Keratinocyte (primary cell): ENCODE measurements at regions not wholly inside any gene's neighbourhood (a gene's known extent, or its start where the extent isn't known, plus 50 kb on each side); places are given as distances from the start of the nearest gene placed in this dataset.
"Not testable (repeated sequence)": the region's sequence is repeated elsewhere in the genome, so short reads cannot be mapped to it uniquely, and the experiment has no call there.

Experiments used
- DNase-seq: peaks from one replicate; pipeline ENCODE4 v3.0.0-alpha.2; 2011; ENCODE audit warnings: low read depth, missing footprints, low spot score
- FAIRE-seq: peaks from 2 replicates; lab custom pipeline; 2011; peaks lifted over from hg19 to GRCh38; lab: Jason Lieb, UNC
- H2AFZ ChIP-seq: 2 replicates; pipeline ENCODE4 v1.6.0; 2012; ENCODE audit warnings: low read length, control low read depth, inconsistent platforms; ENCODE audit not compliant: control insufficient read depth
- H3K27ac ChIP-seq: 2 replicates; pipeline ENCODE4 v1.5.1; 2011; ENCODE audit warnings: low read length; ENCODE audit not compliant: control insufficient read depth, insufficient read depth
- H3K27me3 ChIP-seq: 3 replicates; pipeline ENCODE4 v1.6.0; 2011; ENCODE audit warnings: low read length; ENCODE audit not compliant: control insufficient read depth, insufficient read depth; ENCODE audit errors: extremely low read depth
- H3K36me3 ChIP-seq, 2 experiments: 2 replicates in 1 of 2; 3 replicates in 1 of 2; pipeline ENCODE4 v1.5.1; 2011; ENCODE audit warnings: low read length in 2 of 2, mild to moderate bottlenecking in 1 of 2; ENCODE audit not compliant: control insufficient read depth in 2 of 2, insufficient read depth in 2 of 2; ENCODE audit errors: extremely low read depth in 1 of 2
- H3K4me1 ChIP-seq: 3 replicates; pipeline ENCODE4 v1.5.1; 2011; ENCODE audit warnings: low read length; ENCODE audit not compliant: control insufficient read depth, insufficient read depth; ENCODE audit errors: extremely low read depth
- H3K4me2 ChIP-seq: 3 replicates; pipeline ENCODE4 v1.6.0; 2011; ENCODE audit warnings: low read depth, low read length; ENCODE audit not compliant: control insufficient read depth, insufficient read depth; ENCODE audit errors: extremely low read depth
- H3K4me3 ChIP-seq, 3 experiments: fragments of 200-600 bp in 1 of 3; sonication (generic) in 1 of 3; 2 replicates in 2 of 3; 3 replicates in 1 of 3; pipeline ENCODE4 v1.5.1; 2011 to 2016; ENCODE audit warnings: low read length in 3 of 3, mild to moderate bottlenecking in 3 of 3, control low read depth in 2 of 3, inconsistent platforms in 1 of 3, low read depth in 1 of 3, mixed read lengths in 1 of 3, mixed run types in 1 of 3, moderate library complexity in 1 of 3; ENCODE audit not compliant: control insufficient read depth in 2 of 3, insufficient read depth in 2 of 3; ENCODE audit errors: extremely low read depth in 1 of 3
- H3K79me2 ChIP-seq: 2 replicates; pipeline ENCODE4 v1.6.0; 2012; ENCODE audit warnings: low read length; ENCODE audit not compliant: control insufficient read depth, insufficient read depth
- H3K9ac ChIP-seq: 3 replicates; pipeline ENCODE4 v1.6.0; 2011; ENCODE audit warnings: low read length; ENCODE audit not compliant: control insufficient read depth, insufficient read depth; ENCODE audit errors: extremely low read depth
- H3K9me1 ChIP-seq: 3 replicates; pipeline ENCODE4 v1.6.0; 2011; ENCODE audit warnings: low read length; ENCODE audit not compliant: control insufficient read depth, insufficient read depth; ENCODE audit errors: extremely low read depth
- H3K9me3 ChIP-seq: 2 replicates; pipeline ENCODE4 v1.5.1; 2012; ENCODE audit warnings: low read depth, low read length; ENCODE audit not compliant: control insufficient read depth
- H4K20me1 ChIP-seq: 3 replicates; pipeline ENCODE4 v1.6.0; 2011; ENCODE audit warnings: low read length; ENCODE audit not compliant: control insufficient read depth, insufficient read depth; ENCODE audit errors: extremely low read depth
- CTCF ChIP-seq, 3 experiments: IDR thresholded peaks in 1 of 3; conservative IDR thresholded peaks in 1 of 3; optimal IDR thresholded peaks in 1 of 3; 2 replicates in 2 of 3; 3 replicates in 1 of 3; pipeline versions ENCODE3 to v1.5.1; 2011; ENCODE audit warnings: low read length in 3 of 3, mild to moderate bottlenecking in 3 of 3, moderate library complexity in 2 of 3, control low read depth in 1 of 3, inconsistent platforms in 1 of 3; ENCODE audit not compliant: insufficient read depth in 2 of 3; ENCODE audit errors: extremely low read depth in 1 of 3
- EZH2 ChIP-seq: IDR thresholded peaks from one replicate; pipeline ENCODE4 v1.6.1; 2012; ENCODE audit warnings: inconsistent platforms, mild to moderate bottlenecking, low read length, moderate library complexity
- dilution Hi-C: fragments of 300-500 bp; cut with MboI; formaldehyde crosslinking; loops from one replicate; pipeline ENCODE4 v1.7.0; 2020; ENCODE audit warnings: low sequenced_read_pairs; ENCODE audit not compliant: extremely low pct_ligation_motif_present

GRCh38 chr6:133132466-133132971 is 108.6 kb upstream of the EYA4 start:
- DNase-seq = no peak
- Histone ChIP-seq H3K4me1 (peaks cover 15% of the 10 kb centered on the region), H3K27me3 (no peaks in the 10 kb centered on the region), H2AFZ (no peak overlapping the region), H3K27ac (no peak overlapping the region), H3K9me1 (no peaks in the 10 kb centered on the region), H3K9ac (no peak overlapping the region), H3K9me3 (no peaks in the 10 kb centered on the region), H3K36me3 (no peaks in the 10 kb centered on the region), H3K4me3 (no peak overlapping the region), H4K20me1 (no peaks in the 10 kb centered on the region), H3K4me2 (no peak overlapping the region), H3K79me2 (no peaks in the 10 kb centered on the region)
- FAIRE-seq = no peak
- TF ChIP-seq CTCF (optimal IDR thresholded peaks at IDR 0.05 in 1 of 3, IDR thresholded peaks at IDR 0.05 in 1 of 3, conservative IDR thresholded peaks at IDR 0.05 in 1 of 3; ENCODE audit: extremely low read depth in 1 of 3, insufficient read depth in 2 of 3, low read length in 3 of 3) (no peak), EZH2 (no peak)
- dilution Hi-C loops = no loop called here

GRCh38 chr6:133136177-133136880 is 104.8 kb upstream of the EYA4 start:
- Histone ChIP-seq H2AFZ (no peak overlapping the region), H4K20me1 (no peaks in the 10 kb centered on the region), H3K9me1 (no peaks in the 10 kb centered on the region), H3K9ac (no peak overlapping the region), H3K9me3 (no peaks in the 10 kb centered on the region), H3K27me3 (no peaks in the 10 kb centered on the region), H3K4me3 (no peak overlapping the region), H3K79me2 (no peaks in the 10 kb centered on the region), H3K4me1 (peaks cover 2% of the 10 kb centered on the region), H3K36me3 (no peaks in the 10 kb centered on the region), H3K27ac (no peak overlapping the region), H3K4me2 (no peak overlapping the region)
- no peak for FAIRE-seq
- TF ChIP-seq CTCF (optimal IDR thresholded peaks at IDR 0.05 in 1 of 3, IDR thresholded peaks at IDR 0.05 in 1 of 3, conservative IDR thresholded peaks at IDR 0.05 in 1 of 3; ENCODE audit: extremely low read depth in 1 of 3, insufficient read depth in 2 of 3, low read length in 3 of 3) = no peak
- no peak for TF ChIP-seq EZH2
- dilution Hi-C loops = no loop called here
- no peak for DNase-seq

- FAIRE-seq, H4K20me1 ChIP-seq, H3K9ac ChIP-seq, H3K4me2 ChIP-seq, H3K79me2 ChIP-seq, H3K27me3 ChIP-seq, DNase-seq, H3K36me3 ChIP-seq, H3K4me1 ChIP-seq, H3K9me3 ChIP-seq, H3K4me3 ChIP-seq, dilution Hi-C loops, H3K27ac ChIP-seq, H2AFZ ChIP-seq, H3K9me1 ChIP-seq: not testable (repeated sequence)
These were observed 93.5 kb upstream of the EYA4 start for GRCh38 chr6:133147470-133148184.
